ENCODE measurements at regions not wholly inside any gene's neighbourhood (a gene's known extent, or its start where the extent isn't known, plus 50 kb on each side); places are given as distances from the start of the nearest gene placed in this dataset.

DNA sequence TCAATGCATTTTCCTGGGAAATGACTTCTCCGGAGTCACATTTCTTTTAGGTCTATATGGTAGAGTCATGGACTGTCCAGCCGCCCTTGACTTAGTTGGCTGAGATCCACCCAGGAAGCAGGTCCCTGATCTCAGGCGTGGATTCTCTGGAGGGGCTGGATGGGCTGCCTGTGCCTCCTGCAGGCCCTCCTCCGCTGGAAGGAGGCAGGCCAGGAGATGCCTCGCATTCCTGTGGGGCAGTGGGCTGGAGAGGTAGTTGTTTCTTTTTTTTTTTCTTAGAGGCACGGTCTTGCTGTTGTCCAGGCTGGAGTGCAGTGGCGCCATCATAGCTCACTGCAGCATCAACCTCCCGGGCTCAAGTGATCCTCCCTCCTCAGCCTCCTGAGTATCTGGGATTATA lies 129.0 kb upstream of the MYCN start:
- no peak for TF ChIP-seq EP300 (IDR thresholded peaks at IDR 0.05)
- no peak for TF ChIP-seq POLR2AphosphoS5 (IDR thresholded peaks at IDR 0.05)
